NB4 (cell line): ENCODE measurements at regions not wholly inside any gene's neighbourhood (a gene's known extent, or its start where the extent isn't known, plus 50 kb on each side); places are given as distances from the start of the nearest gene placed in this dataset.

Experiments used
- CTCF ChIP-seq: IDR thresholded peaks from one replicate; pipeline ENCODE4 v1.5.1; 2012; ENCODE audit warnings: low read depth, low read length
- POLR2A ChIP-seq: IDR thresholded peaks from 2 replicates; pipeline ENCODE4 v1.6.1; 2011; ENCODE audit warnings: mild to moderate bottlenecking; ENCODE audit not compliant: insufficient read length; ENCODE audit errors: extremely low read depth

- TF ChIP-seq CTCF (no peak), POLR2A (no peak)
Observed at GRCh38 chr21:15400905-15401304, 328.9 kb upstream of the USP25 start.
